Stimulated activated naive CD8-positive, alpha-beta T cell treated with anti-CD3 and anti-CD28 coated beads, Interleukin-15, amount 100 ng/mL, for 72 hours (primary cell): ENCODE measurements at regions not wholly inside any gene's neighbourhood (a gene's known extent, or its start where the extent isn't known, plus 50 kb on each side); places are given as distances from the start of the nearest gene placed in this dataset.

Experiments
- ATAC-seq: fragments of 150-1000 bp; cut with Tn5 transposase; 2 replicates; pipeline ENCODE4 v1.10.0; 2021; ENCODE audit warnings: mild to moderate bottlenecking, moderate library complexity
- DNase-seq, 2 donors: peaks; one replicate each; pipeline ENCODE4 v3.0.0; 2021 to 2022
- H3K27ac Mint-ChIP-seq, 2 donors: one replicate each; pipeline ENCODE4 v1.8.0; 2022; ENCODE audit warnings: mild to moderate bottlenecking in 2 of 2, mixed read lengths in 2 of 2, moderate library complexity in 2 of 2
- H3K27me3 Mint-ChIP-seq: one replicate; pipeline ENCODE4 v1.8.0; 2022; ENCODE audit warnings: mixed read lengths
- H3K4me1 Mint-ChIP-seq: one replicate; pipeline ENCODE4 v1.8.0; 2022; ENCODE audit warnings: mild to moderate bottlenecking, mixed read lengths
- H3K4me3 Mint-ChIP-seq, 2 donors: one replicate each; pipeline ENCODE4 v1.8.0; 2022; ENCODE audit warnings: mild to moderate bottlenecking in 2 of 2, mixed read lengths in 2 of 2, moderate library complexity in 1 of 2
- H3K9me3 Mint-ChIP-seq, 2 donors: one replicate each; pipeline ENCODE4 v1.8.0; 2022; ENCODE audit warnings: mixed read lengths in 2 of 2

GRCh38 chr6:6804843-6805615 lies 216.5 kb downstream of the LY86 start:
- H3K27ac Mint-ChIP-seq, result no peak overlapping the region

GRCh38 chr6:6806844-6807518 lies 218.5 kb downstream of the LY86 start:
- Mint-ChIP-seq H3K27me3 (peaks cover 21% of the 10 kb centered on the region), H3K4me3 (no peak overlapping the region)
- ATAC-seq, result no peak

More at GRCh38 chr6:6804843-6805615, 216.5 kb downstream of the LY86 start:
- Mint-ChIP-seq H3K4me3 (no peak overlapping the region), H3K27me3 (peaks cover 24% of the 10 kb centered on the region), H3K4me1 (peaks cover 39% of the 10 kb centered on the region), H3K9me3 (no peaks in the 10 kb centered on the region)
- no peak for ATAC-seq
- no peak for DNase-seq

GRCh38 chr6:6808343-6808742 lies 219.8 kb downstream of the LY86 start:
- peaks cover 37% of the 10 kb centered on the region for H3K4me1 Mint-ChIP-seq
- H3K27ac Mint-ChIP-seq, result no peak overlapping the region
- no peaks in the 10 kb centered on the region for H3K9me3 Mint-ChIP-seq
- H3K4me3 Mint-ChIP-seq, result no peak overlapping the region
- DNase-seq (no peak), ATAC-seq (no peak)
- peaks cover 14% of the 10 kb centered on the region for H3K27me3 Mint-ChIP-seq

More at GRCh38 chr6:6806844-6807518, 218.5 kb downstream of the LY86 start:
- Mint-ChIP-seq H3K27ac (no peak overlapping the region), H3K4me1 (peaks cover 43% of the 10 kb centered on the region), H3K9me3 (no peaks in the 10 kb centered on the region)
- DNase-seq, result no peak

GRCh38 chr6:6808915-6809314 lies 220.4 kb downstream of the LY86 start:
- no peaks in the 10 kb centered on the region for H3K9me3 Mint-ChIP-seq
- no peak overlapping the region for H3K27ac Mint-ChIP-seq
- peaks cover 14% of the 10 kb centered on the region for H3K27me3 Mint-ChIP-seq
- DNase-seq, result no peak
- ATAC-seq, result no peak
- peaks cover 31% of the 10 kb centered on the region for H3K4me1 Mint-ChIP-seq
- H3K4me3 Mint-ChIP-seq, result no peak overlapping the region

- Mint-ChIP-seq H3K27me3 (peaks cover 14% of the 10 kb centered on the region), H3K9me3 (no peaks in the 10 kb centered on the region), H3K27ac (no peak overlapping the region), H3K4me1 (peaks cover 22% of the 10 kb centered on the region), H3K4me3 (peak overlapping the region; percentile 13 to 85)
- ATAC-seq (peak; percentile 46), DNase-seq (no peak)
These were observed 222.2 kb downstream of the LY86 start for GRCh38 chr6:6810727-6811126.

GRCh38 chr6:6811128-6812009 lies 222.8 kb downstream of the LY86 start:
- peaks cover 25% of the 10 kb centered on the region for H3K4me1 Mint-ChIP-seq
- H3K9me3 Mint-ChIP-seq, result no peaks in the 10 kb centered on the region
- H3K27me3 Mint-ChIP-seq, result peaks cover 14% of the 10 kb centered on the region
- no peak for DNase-seq
- peak overlapping the region; percentile 80 to 85 for H3K4me3 Mint-ChIP-seq
- H3K27ac Mint-ChIP-seq, result peak overlapping the region; percentile 77 to 78
- ATAC-seq, result peak; percentile 86

GRCh38 chr6:6812427-6812826 lies 223.9 kb downstream of the LY86 start:
- Mint-ChIP-seq H3K27ac (peak overlapping the region in 1 of 2 donors; percentile 59), H3K9me3 (no peaks in the 10 kb centered on the region), H3K4me1 (peaks cover 31% of the 10 kb centered on the region), H3K4me3 (no peak overlapping the region), H3K27me3 (peaks cover 14% of the 10 kb centered on the region)
- ATAC-seq (no peak), DNase-seq (no peak)

GRCh38 chr6:6815732-6816131 lies 227.2 kb downstream of the LY86 start:
- Mint-ChIP-seq H3K9me3 (no peaks in the 10 kb centered on the region), H3K27ac (no peak overlapping the region), H3K4me1 (peaks cover 28% of the 10 kb centered on the region), H3K4me3 (no peak overlapping the region), H3K27me3 (peaks cover 13% of the 10 kb centered on the region)
- ATAC-seq (no peak), DNase-seq (no peak)

- DNase-seq (no peak), ATAC-seq (no peak)
- Mint-ChIP-seq H3K27ac (no peak overlapping the region), H3K9me3 (no peaks in the 10 kb centered on the region), H3K4me3 (no peak overlapping the region), H3K27me3 (peaks cover 15% of the 10 kb centered on the region), H3K4me1 (peaks cover 18% of the 10 kb centered on the region)
These were observed 228.2 kb downstream of the LY86 start for GRCh38 chr6:6816716-6817115.

- Mint-ChIP-seq H3K4me1 (peaks cover 11% of the 10 kb centered on the region), H3K4me3 (no peak overlapping the region), H3K9me3 (no peaks in the 10 kb centered on the region), H3K27ac (no peak overlapping the region), H3K27me3 (peaks cover 15% of the 10 kb centered on the region)
- no peak for ATAC-seq
- no peak for DNase-seq
These were observed 229.6 kb downstream of the LY86 start for GRCh38 chr6:6818078-6818639.

- Mint-ChIP-seq H3K9me3 (no peaks in the 10 kb centered on the region), H3K4me3 (no peak overlapping the region), H3K27me3 (peaks cover 15% of the 10 kb centered on the region), H3K27ac (no peak overlapping the region), H3K4me1 (peaks cover 37% of the 10 kb centered on the region)
- no peak for DNase-seq
- ATAC-seq, result no peak
These were observed 232.2 kb downstream of the LY86 start for GRCh38 chr6:6820641-6821238.

- Mint-ChIP-seq H3K27me3 (peaks cover 15% of the 10 kb centered on the region), H3K27ac (no peak overlapping the region), H3K4me3 (no peak overlapping the region), H3K9me3 (no peaks in the 10 kb centered on the region), H3K4me1 (peaks cover 38% of the 10 kb centered on the region)
- ATAC-seq (no peak), DNase-seq (no peak)
These were observed 233.2 kb downstream of the LY86 start for GRCh38 chr6:6821639-6822261.

- DNase-seq, result no peak
- Mint-ChIP-seq H3K27me3 (peaks cover 27% of the 10 kb centered on the region), H3K4me1 (peaks cover 43% of the 10 kb centered on the region), H3K27ac (peak overlapping the region in 1 of 2 donors; percentile 83), H3K4me3 (no peak overlapping the region), H3K9me3 (no peaks in the 10 kb centered on the region)
- no peak for ATAC-seq
These were observed 234.5 kb downstream of the LY86 start for GRCh38 chr6:6823030-6823429.

GRCh38 chr6:6823568-6824224 lies 235.2 kb downstream of the LY86 start:
- Mint-ChIP-seq H3K27me3 (peaks cover 32% of the 10 kb centered on the region), H3K4me3 (no peak overlapping the region)
- no peak for ATAC-seq

More at GRCh38 chr6:6823568-6824224, 235.2 kb downstream of the LY86 start:
- H3K9me3 Mint-ChIP-seq, result no peaks in the 10 kb centered on the region
- no peak for DNase-seq
- H3K27ac Mint-ChIP-seq, result peak overlapping the region; percentile 38 to 83
- peaks cover 43% of the 10 kb centered on the region for H3K4me1 Mint-ChIP-seq
